Adrenal gland (tissue), 9 donors: ENCODE measurements at regions not wholly inside any gene's neighbourhood (a gene's known extent, or its start where the extent isn't known, plus 50 kb on each side); places are given as distances from the start of the nearest gene placed in this dataset.

Experiments
- DNase-seq, 7 donors: peaks; one replicate each; pipeline ENCODE4 v3.0.0-alpha.2; 2019 to 2020
- H3K27ac ChIP-seq, 5 donors: fragments of 200-600 bp; sonication (generic) in 4 of 5; 1 replicate in 3 of 5; 2 replicates in 2 of 5; pipeline versions ENCODE4 v1.5.1 to v1.8.0; 2016 to 2020; ENCODE audit warnings: mild to moderate bottlenecking in 1 of 5
- H3K27me3 ChIP-seq: fragments of 200-600 bp; 2 replicates; pipeline ENCODE4 v1.8.0; 2021
- H3K36me3 ChIP-seq, 2 donors: fragments of 200-600 bp; replicated peaks in 1 of 2; 1 replicate in 1 of 2; 2 replicates in 1 of 2; pipeline versions ENCODE4 v1.5.1 to v1.8.0; 2018 to 2022
- H3K4me1 ChIP-seq, 2 donors: fragments of 200-600 bp; replicated peaks in 1 of 2; 1 replicate in 1 of 2; 2 replicates in 1 of 2; pipeline versions ENCODE4 v1.5.1 to v1.8.0; 2018 to 2021
- H3K4me3 ChIP-seq, 4 donors: fragments of 200-600 bp; sonication (generic) in 3 of 4; one replicate each; pipeline ENCODE4 v1.5.1; 2016 to 2018
- H3K9me3 ChIP-seq, 3 donors: fragments of 200-600 bp; sonication (generic) in 1 of 3; replicated peaks in 1 of 3; 1 replicate in 2 of 3; 2 replicates in 1 of 3; pipeline versions ENCODE4 v1.5.1 to v1.8.0; 2016 to 2021
- CTCF ChIP-seq, 6 experiments: fragments of 450-650 bp in 4 of 6; fragments of 200-600 bp in 2 of 6; sonication (generic) in 1 of 6; IDR thresholded peaks; 1 replicate in 5 of 6; 2 replicates in 1 of 6; pipeline versions ENCODE4 v1.5.1 to v1.8.0; 2016 to 2021; ENCODE audit warnings: antibody characterized with exemption in 6 of 6, mild to moderate bottlenecking in 2 of 6, moderate library complexity in 1 of 6
- POLR2A ChIP-seq, 2 donors: fragments of 450-650 bp; IDR thresholded peaks; one replicate each; pipeline ENCODE4 v1.6.1; 2017; ENCODE audit warnings: antibody characterized with exemption in 2 of 2, mild to moderate bottlenecking in 2 of 2, moderate library complexity in 1 of 2
- WGBS, 4 donors: extraction: QIAGEN DNeasy Blood & Tissue Kit in 2 of 4; methylation state at CpG; one replicate each; pipeline versions ENCODE4 v1.1.5 to v1.1.7; 2013 to 2017; 5-methylcytosine and 5-hydroxymethylcytosine counted together
- intact Hi-C, 2 donors: fragments of 100-400 bp; cut with DNase I; formaldehyde crosslinking; loops; one replicate each; pipeline versions ENCODE4 v1.14.1 to v1.15.0; 2022 to 2023
- donor health status: healthy with polysubstance abuse.
- donor health status: Bipolar disorder and iron deficiency.
- donor health status: DM: yes; HTN: yes; CAD: no.
- donor health status: DM: no; HTN: no; CAD: no.
- donor health status: DM: no; HTN: no; CAD: no.

- intact Hi-C loops: no loop called here
- Histone ChIP-seq H3K4me3 (no peak overlapping the region), H3K4me1 (no peaks in the 10 kb centered on the region), H3K27ac (peak overlapping the region in 2 of 5 donors; percentile 20 to 27), H3K27me3 (no peaks in the 10 kb centered on the region), H3K36me3 (no peaks in the 10 kb centered on the region), H3K9me3 (no peaks in the 10 kb centered on the region)
- 76 to 84% (median 81%) methylated on average over 4 of the region's 4 CpGs for WGBS, 4 donors
- no peak for DNase-seq
- TF ChIP-seq POLR2A (IDR thresholded peaks at IDR 0.05) (no peak), CTCF (IDR thresholded peaks at IDR 0.05) (no peak)
Measured at GRCh38 chr4:78721747-78722146, 54.4 kb upstream of the BMP2K start.

- no peaks in the 10 kb centered on the region for H3K9me3 ChIP-seq
- no peak overlapping the region for H3K4me3 ChIP-seq
- no peaks in the 10 kb centered on the region for H3K36me3 ChIP-seq
- 61 to 79% (median 73%) methylated on average over 5 of the region's 5 CpGs for WGBS, 4 donors
- DNase-seq: no peak
- intact Hi-C loops: no loop called here
- H3K27me3 ChIP-seq: no peaks in the 10 kb centered on the region
- H3K27ac ChIP-seq: peak overlapping the region in 1 of 5 donors; percentile 27
- H3K4me1 ChIP-seq: no peaks in the 10 kb centered on the region
- TF ChIP-seq POLR2A (IDR thresholded peaks at IDR 0.05): no peak
- no peak for TF ChIP-seq CTCF (IDR thresholded peaks at IDR 0.05)
Measured at GRCh38 chr4:78722320-78722719, 53.8 kb upstream of the BMP2K start.

GRCh38 chr4:78722878-78723277 is 53.3 kb upstream of the BMP2K start:
- Histone ChIP-seq H3K4me3 (no peak overlapping the region), H3K27me3 (no peaks in the 10 kb centered on the region), H3K4me1 (no peaks in the 10 kb centered on the region), H3K27ac (no peak overlapping the region), H3K9me3 (no peaks in the 10 kb centered on the region), H3K36me3 (no peaks in the 10 kb centered on the region)
- intact Hi-C loops: no loop called here
- DNase-seq: no peak
- TF ChIP-seq POLR2A (IDR thresholded peaks at IDR 0.05) (no peak), CTCF (IDR thresholded peaks at IDR 0.05) (no peak)
